GM23248 (cell line): ENCODE measurements at regions not wholly inside any gene's neighbourhood (a gene's known extent, or its start where the extent isn't known, plus 50 kb on each side); places are given as distances from the start of the nearest gene placed in this dataset.

Experiments used
- DNase-seq: peaks from one replicate; pipeline ENCODE4 v3.0.0-alpha.2; 2015
- H2AFZ ChIP-seq: fragments of 200-600 bp; sonication (generic); 2 replicates; pipeline ENCODE4 v1.6.1; 2016; ENCODE audit warnings: antibody characterized with exemption
- H3F3A ChIP-seq: fragments of 200-600 bp; sonication (generic); 2 replicates; pipeline ENCODE4 v1.6.1; 2016; ENCODE audit warnings: mild to moderate bottlenecking, antibody characterized with exemption, mixed run types; ENCODE audit not compliant: insufficient read depth
- H3K27ac ChIP-seq: fragments of 200-600 bp; sonication (generic); 2 replicates; pipeline ENCODE4 v1.5.1; 2016; ENCODE audit warnings: mild to moderate bottlenecking
- H3K27me3 ChIP-seq: fragments of 200-600 bp; sonication (generic); replicated peaks from 2 replicates; pipeline ENCODE4 v1.6.1; 2016; ENCODE audit warnings: mild to moderate bottlenecking; ENCODE audit not compliant: insufficient read depth
- H3K36me3 ChIP-seq: fragments of 200-600 bp; sonication (generic); 2 replicates; pipeline ENCODE4 v1.6.1; 2016; ENCODE audit warnings: low read depth, mild to moderate bottlenecking
- H3K4me1 ChIP-seq: fragments of 200-600 bp; sonication (generic); 2 replicates; pipeline ENCODE4 v1.6.1; 2016; ENCODE audit warnings: mild to moderate bottlenecking; ENCODE audit not compliant: insufficient read depth
- H3K4me2 ChIP-seq: fragments of 200-600 bp; sonication (generic); one replicate; pipeline ENCODE4 v1.6.1; 2016; ENCODE audit warnings: mild to moderate bottlenecking; ENCODE audit not compliant: unreplicated experiment
- H3K4me3 ChIP-seq: fragments of 200-600 bp; sonication (generic); 2 replicates; pipeline ENCODE4 v1.5.1; 2016; ENCODE audit warnings: mild to moderate bottlenecking
- H3K79me2 ChIP-seq: fragments of 200-600 bp; sonication (generic); 2 replicates; pipeline ENCODE4 v1.6.1; 2016; ENCODE audit warnings: mild to moderate bottlenecking; ENCODE audit not compliant: insufficient read depth
- H3K9ac ChIP-seq: fragments of 200-600 bp; sonication (generic); 2 replicates; pipeline ENCODE4 v1.6.1; 2016; ENCODE audit warnings: mild to moderate bottlenecking
- H3K9me2 ChIP-seq: fragments of 200-600 bp; sonication (generic); 2 replicates; pipeline ENCODE4 v1.6.1; 2016; ENCODE audit warnings: mixed run types, mild to moderate bottlenecking, moderate library complexity; ENCODE audit not compliant: insufficient read depth
- H3K9me3 ChIP-seq: fragments of 200-600 bp; sonication (generic); one replicate; pipeline ENCODE4 v1.6.1; 2017; ENCODE audit warnings: low read depth
- H4K20me1 ChIP-seq: fragments of 200-600 bp; sonication (generic); 2 replicates; pipeline ENCODE4 v1.6.0; 2016; ENCODE audit not compliant: insufficient read depth
- EZH2 ChIP-seq: fragments of 200-600 bp; sonication (generic); IDR thresholded peaks from 2 replicates; pipeline ENCODE4 v1.6.1; 2018; ENCODE audit warnings: antibody characterized with exemption, mild to moderate bottlenecking; ENCODE audit not compliant: insufficient read depth, poor library complexity, severe bottlenecking
- EZH2phosphoT487 ChIP-seq: fragments of 200-600 bp; sonication (generic); IDR thresholded peaks from 2 replicates; pipeline ENCODE4 v1.6.1; 2018; ENCODE audit warnings: antibody characterized with exemption, moderate library complexity, mild to moderate bottlenecking, low read depth; ENCODE audit not compliant: insufficient read depth
- WGBS, 2 experiments: methylation state at CpG; one replicate each; pipeline ENCODE4 v1.1.6; 2015 to 2017; ENCODE audit warnings: low lambda C conversion rate in 2 of 2, low coverage in 1 of 2; ENCODE audit errors: missing lambda C conversion rate in 2 of 2; 5-methylcytosine and 5-hydroxymethylcytosine counted together
- in situ Hi-C: fragments of 300-500 bp; cut with MboI; formaldehyde crosslinking; loops from 2 replicates; pipeline ENCODE4 v1.15.0; 2020

DNA sequence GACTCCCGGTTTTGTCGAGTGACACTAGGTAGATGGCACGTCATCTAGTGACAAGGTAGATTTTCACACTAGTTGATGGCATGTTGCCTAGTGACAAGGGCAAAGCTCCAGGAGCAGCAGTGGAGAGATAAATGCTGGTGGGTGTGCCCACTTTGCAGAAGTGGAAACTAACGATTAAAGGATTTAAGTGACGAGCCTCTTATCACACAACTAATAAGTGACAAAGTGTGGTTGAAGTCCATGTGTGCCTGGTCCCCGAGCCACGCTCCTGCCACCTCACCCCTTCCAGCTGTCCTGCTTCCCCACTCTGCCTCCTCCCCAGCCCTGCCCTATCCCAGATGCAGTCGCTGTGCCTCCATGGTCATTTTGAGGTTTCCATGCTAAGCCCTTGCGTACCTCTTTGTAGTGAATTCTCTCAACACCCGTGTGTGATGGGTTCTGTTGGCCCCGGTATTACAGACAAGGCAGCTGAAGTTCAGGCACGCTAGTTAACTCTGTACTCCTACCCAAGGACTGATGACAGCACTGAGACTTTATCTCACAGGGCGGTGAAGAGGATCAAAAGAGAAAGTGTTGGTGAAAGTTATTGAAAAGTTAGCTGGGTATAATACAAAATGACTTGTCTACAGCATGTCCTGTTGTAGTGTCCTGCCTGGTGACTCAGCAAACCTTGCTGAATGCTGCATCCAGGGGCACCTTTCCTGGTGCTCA, 113.4 kb upstream of the GLI2 start:
- no peak overlapping the region for H3K4me3 ChIP-seq
- no peaks in the 10 kb centered on the region for H4K20me1 ChIP-seq
- H3K27ac ChIP-seq = no peak overlapping the region
- H3F3A ChIP-seq = 0 out of 2 replicates have a peak, but pooled peaks cover 6% of the 10 kb centered on the region
- H3K9me2 ChIP-seq = no peaks in the 10 kb centered on the region
- H2AFZ ChIP-seq = no peak overlapping the region
- no peak overlapping the region for H3K9ac ChIP-seq
- H3K79me2 ChIP-seq = no peaks in the 10 kb centered on the region
- peaks cover 15% of the 10 kb centered on the region for H3K4me1 ChIP-seq
- TF ChIP-seq EZH2 (no peak), EZH2phosphoT487 (no peak)
- H3K36me3 ChIP-seq = no peaks in the 10 kb centered on the region
- 80 to 81% methylated on average over 13 of the region's 13 CpGs for WGBS, 2 experiments
- in situ Hi-C loops = no loop called here
- H3K9me3 ChIP-seq = no peaks in the 10 kb centered on the region
- no peak for DNase-seq
- H3K27me3 ChIP-seq = no peaks in the 10 kb centered on the region; the same call in 1 of the 2 replicates
- H3K4me2 ChIP-seq = no peak overlapping the region

DNA sequence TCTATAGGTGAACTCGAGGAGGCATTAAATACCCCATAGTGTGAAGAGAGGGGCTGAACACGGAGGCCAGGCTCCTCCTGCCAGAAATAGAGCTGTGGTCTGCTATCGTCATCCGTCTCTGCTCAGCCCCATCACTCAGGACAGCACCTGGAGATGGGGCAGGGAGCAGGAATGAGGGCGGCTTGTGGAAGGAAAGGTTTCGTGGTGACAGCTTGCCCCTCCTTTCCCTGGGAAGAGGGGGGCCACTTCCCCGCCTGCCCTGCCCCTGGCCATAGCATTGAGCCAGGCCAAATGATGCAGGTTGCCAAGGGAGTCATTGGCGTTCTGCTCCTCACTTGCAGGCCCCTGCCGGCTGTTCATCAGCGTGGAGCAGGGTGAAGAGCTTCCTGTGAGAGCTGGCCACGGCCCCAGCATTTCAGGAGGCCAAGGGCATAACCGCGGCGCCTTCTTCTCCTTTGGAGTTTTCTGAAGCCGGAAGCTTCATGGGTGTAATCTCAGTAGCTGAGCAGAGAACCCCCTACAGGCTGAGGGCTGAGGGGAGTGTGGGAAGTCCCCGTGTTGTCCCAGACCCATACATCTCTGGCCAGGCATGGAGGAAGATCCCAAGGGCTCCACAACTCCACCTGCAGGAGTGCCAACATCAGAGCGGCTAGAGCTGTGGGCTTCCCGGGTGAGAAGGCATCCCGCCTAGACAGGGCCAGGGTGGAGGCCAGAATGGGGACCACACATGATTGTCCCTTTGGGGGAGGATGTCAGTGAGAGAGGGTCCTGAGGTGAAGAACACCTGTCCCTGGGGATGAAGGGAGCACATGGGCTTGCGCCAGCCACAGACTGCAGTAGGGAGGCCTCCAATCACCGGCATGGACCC, 112.5 kb upstream of the GLI2 start:
- WGBS, 2 experiments = 78 to 79% methylated on average over 19 to 21 of the region's 21 CpGs
- Histone ChIP-seq H3K79me2 (no peaks in the 10 kb centered on the region), H3K9me2 (no peaks in the 10 kb centered on the region), H3K4me1 (peaks cover 14% of the 10 kb centered on the region), H3K9ac (no peak overlapping the region), H3F3A (0 out of 2 replicates have a peak, but pooled peaks cover 6% of the 10 kb centered on the region), H3K27ac (no peak overlapping the region), H4K20me1 (no peaks in the 10 kb centered on the region), H3K4me2 (no peak overlapping the region), H2AFZ (no peak overlapping the region), H3K36me3 (no peaks in the 10 kb centered on the region), H3K27me3 (peaks cover 6% of the 10 kb centered on the region; the same call in 1 of the 2 replicates), H3K4me3 (no peak overlapping the region), H3K9me3 (no peaks in the 10 kb centered on the region)
- DNase-seq = no peak
- in situ Hi-C loops = no loop called here
- TF ChIP-seq EZH2phosphoT487 (no peak), EZH2 (no peak)

DNA sequence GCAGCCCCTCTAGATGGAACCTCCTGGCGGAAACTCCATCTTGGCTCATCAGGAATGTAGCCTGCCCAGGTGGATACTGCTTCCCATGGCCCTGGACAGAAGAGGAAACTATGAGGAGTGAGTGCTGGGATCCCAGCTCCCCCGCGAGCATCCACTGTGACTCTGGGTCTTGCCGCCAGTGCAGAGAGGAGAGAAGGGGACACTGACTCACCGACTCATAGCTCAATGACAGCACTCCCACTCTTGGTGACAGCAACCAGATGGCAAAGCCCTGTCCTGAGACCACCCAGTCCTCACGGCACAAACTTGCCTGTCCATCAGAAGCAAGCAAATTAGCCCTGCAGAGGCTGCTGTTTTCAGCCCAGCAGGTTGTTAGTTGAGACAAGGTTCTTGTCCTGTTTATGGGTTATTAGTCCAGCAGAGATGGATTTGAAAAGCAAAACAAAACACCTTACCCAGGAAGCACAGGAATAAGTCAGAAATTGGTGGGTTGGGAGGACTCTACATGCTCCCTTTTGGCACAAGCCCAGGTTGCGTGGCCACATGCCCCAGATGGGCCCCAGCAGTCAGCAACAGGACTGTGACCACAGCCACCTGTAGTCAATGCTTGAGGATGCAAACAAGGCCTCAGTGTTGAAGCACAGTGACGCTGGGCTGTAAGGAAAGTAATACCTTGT, 111.5 kb upstream of the GLI2 start:
- no peaks in the 10 kb centered on the region for H3K9me3 ChIP-seq
- no peak for TF ChIP-seq EZH2
- no peak for TF ChIP-seq EZH2phosphoT487
- no peak overlapping the region for H2AFZ ChIP-seq
- no peak for DNase-seq
- no peaks in the 10 kb centered on the region for H4K20me1 ChIP-seq
- in situ Hi-C loops = no loop called here
- H3K4me2 ChIP-seq = no peak overlapping the region
- H3K27ac ChIP-seq = no peak overlapping the region
- H3K27me3 ChIP-seq = peaks cover 11% of the 10 kb centered on the region; the same call in 1 of the 2 replicates
- WGBS, 2 experiments = 77 to 88% methylated on average over 8 of the region's 8 CpGs
- H3K9ac ChIP-seq = no peak overlapping the region
- H3K9me2 ChIP-seq = no peaks in the 10 kb centered on the region
- H3K36me3 ChIP-seq = no peaks in the 10 kb centered on the region
- H3K4me3 ChIP-seq = no peak overlapping the region
- 0 out of 2 replicates have a peak, but pooled peaks cover 6% of the 10 kb centered on the region for H3F3A ChIP-seq
- peaks cover 14% of the 10 kb centered on the region for H3K4me1 ChIP-seq
- H3K79me2 ChIP-seq = no peaks in the 10 kb centered on the region

DNA sequence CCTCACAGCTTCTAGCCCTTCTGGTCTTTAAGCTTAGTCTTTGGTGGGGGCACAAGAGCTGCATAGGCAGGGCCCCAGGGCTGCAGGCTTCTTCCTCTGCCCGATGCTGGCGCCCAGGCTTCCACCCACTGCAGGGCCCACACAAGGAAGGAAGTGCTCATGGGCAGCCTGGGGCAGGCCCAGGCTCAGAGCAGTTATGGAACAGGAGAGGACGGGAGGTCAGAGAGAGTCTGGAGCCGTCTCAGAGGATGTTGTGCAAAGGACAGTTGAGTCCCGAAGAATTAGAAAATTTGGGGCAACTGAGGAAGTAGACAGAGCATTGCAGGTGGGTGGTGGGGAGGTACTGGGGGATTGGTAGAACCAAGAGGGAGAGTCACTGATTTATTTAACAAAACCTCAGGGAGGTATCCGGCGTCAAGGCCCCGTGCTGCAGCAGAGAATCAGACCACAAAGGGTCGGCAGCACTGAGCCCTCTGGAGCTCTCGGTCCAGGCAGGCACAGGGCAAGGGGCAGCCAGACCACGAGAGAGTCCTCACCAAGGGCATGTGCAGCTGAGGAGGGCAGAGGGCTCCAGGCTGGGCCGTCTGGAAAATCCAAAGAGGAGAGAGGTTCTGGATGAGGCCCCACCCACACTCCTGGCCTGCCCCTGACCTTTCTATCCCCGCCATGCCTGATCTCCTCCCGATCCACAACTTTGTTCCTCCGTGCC, 110.8 kb upstream of the GLI2 start:
- WGBS, 2 experiments = 62 to 70% methylated on average over 15 of the region's 15 CpGs
- no peaks in the 10 kb centered on the region for H3K79me2 ChIP-seq
- no peak for DNase-seq
- no peaks in the 10 kb centered on the region for H3K9me2 ChIP-seq
- TF ChIP-seq EZH2 (no peak), EZH2phosphoT487 (no peak)
- H3F3A ChIP-seq = 0 out of 2 replicates have a peak, but pooled peaks cover 6% of the 10 kb centered on the region
- no peak overlapping the region for H3K4me2 ChIP-seq
- H3K27me3 ChIP-seq = peaks cover 18% of the 10 kb centered on the region; the same call in 1 of the 2 replicates
- no peak overlapping the region for H3K4me3 ChIP-seq
- no peak overlapping the region for H3K27ac ChIP-seq
- in situ Hi-C loops = no loop called here
- H4K20me1 ChIP-seq = no peaks in the 10 kb centered on the region
- H3K9me3 ChIP-seq = no peaks in the 10 kb centered on the region
- H2AFZ ChIP-seq = no peak overlapping the region
- no peak overlapping the region for H3K9ac ChIP-seq
- H3K36me3 ChIP-seq = no peaks in the 10 kb centered on the region
- peaks cover 10% of the 10 kb centered on the region for H3K4me1 ChIP-seq
